ENCODE measurements at regions not wholly inside any gene's neighbourhood (a gene's known extent, or its start where the extent isn't known, plus 50 kb on each side); places are given as distances from the start of the nearest gene placed in this dataset.
A peak's percentile ranks its signal among the peaks of the same experiment; 100 is the strongest.
"Not testable (repeated sequence)": the region's sequence is repeated elsewhere in the genome, so short reads cannot be mapped to it uniquely, and the experiment has no call there.

GRCh38 chr6:94590416-94590815 is 986.9 kb upstream of the MANEA start:
- H3K9me3 ChIP-seq (ENCODE audit: control insufficient read depth, insufficient read depth, low read length) = no peaks in the 10 kb centered on the region
- peak in 1 of 6 donors; percentile 6 for DNase-seq (ENCODE audit: low read depth in 4 of 6, low spot score in 6 of 6)
- WGBS (ENCODE audit: insufficient coverage) = 70% methylated on average over 2 of the region's 6 CpGs
- H3K27me3 ChIP-seq (ENCODE audit: control insufficient read depth, insufficient read depth, low read length) = no peaks in the 10 kb centered on the region
- no peaks in the 10 kb centered on the region for H3K4me1 ChIP-seq (ENCODE audit: control insufficient read depth, insufficient read depth, low read length)
- H3K36me3 ChIP-seq (ENCODE audit: control insufficient read depth, insufficient read depth, low read length) = no peaks in the 10 kb centered on the region
- H3K4me3 ChIP-seq (ENCODE audit: low read depth, low read length) = no peak overlapping the region
- no peak overlapping the region for H3K27ac ChIP-seq (ENCODE audit: low read depth, low read length)

GRCh38 chr6:94588301-94588700 is 989.0 kb upstream of the MANEA start:
- Histone ChIP-seq H3K4me3 (ENCODE audit: low read depth, low read length) (no peak overlapping the region), H3K27ac (ENCODE audit: low read depth, low read length) (no peak overlapping the region), H3K4me1 (ENCODE audit: control insufficient read depth, insufficient read depth, low read length) (no peaks in the 10 kb centered on the region), H3K36me3 (ENCODE audit: control insufficient read depth, insufficient read depth, low read length) (no peaks in the 10 kb centered on the region), H3K27me3 (ENCODE audit: control insufficient read depth, insufficient read depth, low read length) (no peaks in the 10 kb centered on the region), H3K9me3 (ENCODE audit: control insufficient read depth, insufficient read depth, low read length) (no peaks in the 10 kb centered on the region)
- peak in 1 of 6 donors; percentile 78 for DNase-seq (ENCODE audit: low read depth in 4 of 6, low spot score in 6 of 6)
- no CpG with 5 or more reads among the region's 3 CpGs for WGBS (ENCODE audit: insufficient coverage)

GRCh38 chr6:94584211-94584610 is 993.1 kb upstream of the MANEA start:
- H3K9me3 ChIP-seq (ENCODE audit: control insufficient read depth, insufficient read depth, low read length) = no peaks in the 10 kb centered on the region
- 90% methylated on average over 1 of the region's 2 CpGs for WGBS (ENCODE audit: insufficient coverage)
- no peaks in the 10 kb centered on the region for H3K4me1 ChIP-seq (ENCODE audit: control insufficient read depth, insufficient read depth, low read length)
- no peak overlapping the region for H3K4me3 ChIP-seq (ENCODE audit: low read depth, low read length)
- no peaks in the 10 kb centered on the region for H3K36me3 ChIP-seq (ENCODE audit: control insufficient read depth, insufficient read depth, low read length)
- DNase-seq (ENCODE audit: low read depth in 4 of 6, low spot score in 6 of 6) = no peak
- no peak overlapping the region for H3K27ac ChIP-seq (ENCODE audit: low read depth, low read length)
- H3K27me3 ChIP-seq (ENCODE audit: control insufficient read depth, insufficient read depth, low read length) = no peaks in the 10 kb centered on the region

GRCh38 chr6:94570581-94570980 is 1006.8 kb upstream of the MANEA start:
- WGBS (ENCODE audit: insufficient coverage) = 87% methylated on average over 3 of the region's 5 CpGs
- no peak for DNase-seq (ENCODE audit: low read depth in 4 of 6, low spot score in 6 of 6)
- Histone ChIP-seq H3K4me3 (ENCODE audit: low read depth, low read length) (no peak overlapping the region), H3K36me3 (ENCODE audit: control insufficient read depth, insufficient read depth, low read length) (no peaks in the 10 kb centered on the region), H3K27ac (ENCODE audit: low read depth, low read length) (no peak overlapping the region), H3K9me3 (ENCODE audit: control insufficient read depth, insufficient read depth, low read length) (no peaks in the 10 kb centered on the region), H3K27me3 (ENCODE audit: control insufficient read depth, insufficient read depth, low read length) (no peaks in the 10 kb centered on the region), H3K4me1 (ENCODE audit: control insufficient read depth, insufficient read depth, low read length) (no peaks in the 10 kb centered on the region)

- Histone ChIP-seq H3K27me3 (ENCODE audit: control insufficient read depth, insufficient read depth, low read length) (no peaks in the 10 kb centered on the region), H3K4me3 (ENCODE audit: low read depth, low read length) (no peak overlapping the region), H3K9me3 (ENCODE audit: control insufficient read depth, insufficient read depth, low read length) (no peaks in the 10 kb centered on the region), H3K4me1 (ENCODE audit: control insufficient read depth, insufficient read depth, low read length) (no peaks in the 10 kb centered on the region), H3K36me3 (ENCODE audit: control insufficient read depth, insufficient read depth, low read length) (no peaks in the 10 kb centered on the region), H3K27ac (ENCODE audit: low read depth, low read length) (no peak overlapping the region)
- DNase-seq (ENCODE audit: low read depth in 4 of 6, low spot score in 6 of 6) = no peak
- no CpG with 5 or more reads among the region's 2 CpGs for WGBS (ENCODE audit: insufficient coverage)
These were observed 1014.5 kb upstream of the MANEA start for GRCh38 chr6:94562846-94563245.

GRCh38 chr6:94559829-94560537 is 1017.4 kb upstream of the MANEA start:
- Histone ChIP-seq H3K36me3 (ENCODE audit: control insufficient read depth, insufficient read depth, low read length) (no peaks in the 10 kb centered on the region), H3K27ac (ENCODE audit: low read depth, low read length) (no peak overlapping the region), H3K27me3 (ENCODE audit: control insufficient read depth, insufficient read depth, low read length) (no peaks in the 10 kb centered on the region), H3K4me3 (ENCODE audit: low read depth, low read length) (no peak overlapping the region), H3K4me1 (ENCODE audit: control insufficient read depth, insufficient read depth, low read length) (no peaks in the 10 kb centered on the region), H3K9me3 (ENCODE audit: control insufficient read depth, insufficient read depth, low read length) (no peaks in the 10 kb centered on the region)
- 100% methylated on average over 1 of the region's 1 CpG for WGBS (ENCODE audit: insufficient coverage)
- no peak for DNase-seq (ENCODE audit: low read depth in 4 of 6, low spot score in 6 of 6)

GRCh38 chr6:94557207-94557606 is 1020.1 kb upstream of the MANEA start:
- H3K27me3 ChIP-seq (ENCODE audit: control insufficient read depth, insufficient read depth, low read length); H3K36me3 ChIP-seq (ENCODE audit: control insufficient read depth, insufficient read depth, low read length); H3K27ac ChIP-seq (ENCODE audit: low read depth, low read length); H3K4me1 ChIP-seq (ENCODE audit: control insufficient read depth, insufficient read depth, low read length); H3K4me3 ChIP-seq (ENCODE audit: low read depth, low read length); DNase-seq (ENCODE audit: low read depth in 4 of 6, low spot score in 6 of 6); H3K9me3 ChIP-seq (ENCODE audit: control insufficient read depth, insufficient read depth, low read length): not testable (repeated sequence)
- 98% methylated on average over 7 of the region's 11 CpGs for WGBS (ENCODE audit: insufficient coverage)

- Histone ChIP-seq H3K4me1 (ENCODE audit: control insufficient read depth, insufficient read depth, low read length) (no peaks in the 10 kb centered on the region), H3K36me3 (ENCODE audit: control insufficient read depth, insufficient read depth, low read length) (no peaks in the 10 kb centered on the region), H3K27me3 (ENCODE audit: control insufficient read depth, insufficient read depth, low read length) (no peaks in the 10 kb centered on the region), H3K27ac (ENCODE audit: low read depth, low read length) (no peak overlapping the region), H3K4me3 (ENCODE audit: low read depth, low read length) (no peak overlapping the region), H3K9me3 (ENCODE audit: control insufficient read depth, insufficient read depth, low read length) (no peaks in the 10 kb centered on the region)
- DNase-seq (ENCODE audit: low read depth in 4 of 6, low spot score in 6 of 6) = no peak
- WGBS (ENCODE audit: insufficient coverage) = no CpG with 5 or more reads among the region's 4 CpGs
These were observed 1029.1 kb upstream of the MANEA start for GRCh38 chr6:94548201-94548600.

GRCh38 chr6:94535798-94536197 is 1041.5 kb upstream of the MANEA start:
- no CpG with 5 or more reads among the region's 1 CpG for WGBS (ENCODE audit: insufficient coverage)
- Histone ChIP-seq H3K36me3 (ENCODE audit: control insufficient read depth, insufficient read depth, low read length) (no peaks in the 10 kb centered on the region), H3K27ac (ENCODE audit: low read depth, low read length) (no peak overlapping the region), H3K4me1 (ENCODE audit: control insufficient read depth, insufficient read depth, low read length) (no peaks in the 10 kb centered on the region), H3K4me3 (ENCODE audit: low read depth, low read length) (no peak overlapping the region), H3K9me3 (ENCODE audit: control insufficient read depth, insufficient read depth, low read length) (no peaks in the 10 kb centered on the region), H3K27me3 (ENCODE audit: control insufficient read depth, insufficient read depth, low read length) (no peaks in the 10 kb centered on the region)
- no peak for DNase-seq (ENCODE audit: low read depth in 4 of 6, low spot score in 6 of 6)

GRCh38 chr6:94511502-94512088 is 1065.7 kb upstream of the MANEA start:
- no peak for DNase-seq (ENCODE audit: low read depth in 4 of 6, low spot score in 6 of 6)
- Histone ChIP-seq H3K4me1 (ENCODE audit: control insufficient read depth, insufficient read depth, low read length) (no peaks in the 10 kb centered on the region), H3K36me3 (ENCODE audit: control insufficient read depth, insufficient read depth, low read length) (no peaks in the 10 kb centered on the region), H3K27ac (ENCODE audit: low read depth, low read length) (no peak overlapping the region), H3K9me3 (ENCODE audit: control insufficient read depth, insufficient read depth, low read length) (no peaks in the 10 kb centered on the region), H3K4me3 (ENCODE audit: low read depth, low read length) (no peak overlapping the region), H3K27me3 (ENCODE audit: control insufficient read depth, insufficient read depth, low read length) (no peaks in the 10 kb centered on the region)
- 91% methylated on average over 14 of the region's 17 CpGs for WGBS (ENCODE audit: insufficient coverage)
